GM19043 (cell line): ENCODE measurements at regions not wholly inside any gene's neighbourhood (a gene's known extent, or its start where the extent isn't known, plus 50 kb on each side); places are given as distances from the start of the nearest gene placed in this dataset.

Source experiments
- ATAC-seq: cut with Tn5 transposase; IDR thresholded peaks from one replicate; pipeline ENCODE4 v1.9.1; 2021; ENCODE audit warnings: low read depth; ENCODE audit not compliant: unreplicated experiment

- no peak for ATAC-seq
Observed at GRCh38 chr2:129766374-129766993, 213.0 kb upstream of the RAB6C start.

GRCh38 chr2:129767346-129768035 lies 212.0 kb upstream of the RAB6C start:
- ATAC-seq, result no peak

GRCh38 chr2:129768036-129768386 lies 211.5 kb upstream of the RAB6C start:
- no peak for ATAC-seq

GRCh38 chr2:129768485-129769184 lies 210.8 kb upstream of the RAB6C start:
- ATAC-seq, result no peak

GRCh38 chr2:129769185-129769991 lies 210.1 kb upstream of the RAB6C start:
- ATAC-seq, result no peak

- ATAC-seq, result no peak
Observed at GRCh38 chr2:129771418-129772189, 207.9 kb upstream of the RAB6C start.

GRCh38 chr2:129772190-129772579 lies 207.3 kb upstream of the RAB6C start:
- no peak for ATAC-seq

- ATAC-seq, result no peak
Observed at GRCh38 chr2:129775952-129776653, 203.4 kb upstream of the RAB6C start.

- ATAC-seq, result no peak
Observed at GRCh38 chr2:129777146-129777545, 202.3 kb upstream of the RAB6C start.

GRCh38 chr2:129777762-129778583 lies 201.5 kb upstream of the RAB6C start:
- ATAC-seq, result no peak

GRCh38 chr2:129778584-129778877 lies 200.9 kb upstream of the RAB6C start:
- no peak for ATAC-seq

- ATAC-seq, result no peak
Observed at GRCh38 chr2:129779783-129780182, 199.7 kb upstream of the RAB6C start.

GRCh38 chr2:129780316-129781270 lies 198.9 kb upstream of the RAB6C start:
- ATAC-seq, result no peak

- no peak for ATAC-seq
Observed at GRCh38 chr2:129781749-129782632, 197.5 kb upstream of the RAB6C start.

GRCh38 chr2:129782633-129782990 lies 196.9 kb upstream of the RAB6C start:
- no peak for ATAC-seq

- ATAC-seq, result no peak
Observed at GRCh38 chr2:129784486-129784885, 195.0 kb upstream of the RAB6C start.

GRCh38 chr2:129791712-129792111 lies 187.8 kb upstream of the RAB6C start:
- ATAC-seq, result no peak
